ENCODE measurements at regions not wholly inside any gene's neighbourhood (a gene's known extent, or its start where the extent isn't known, plus 50 kb on each side); places are given as distances from the start of the nearest gene placed in this dataset.

DNA sequence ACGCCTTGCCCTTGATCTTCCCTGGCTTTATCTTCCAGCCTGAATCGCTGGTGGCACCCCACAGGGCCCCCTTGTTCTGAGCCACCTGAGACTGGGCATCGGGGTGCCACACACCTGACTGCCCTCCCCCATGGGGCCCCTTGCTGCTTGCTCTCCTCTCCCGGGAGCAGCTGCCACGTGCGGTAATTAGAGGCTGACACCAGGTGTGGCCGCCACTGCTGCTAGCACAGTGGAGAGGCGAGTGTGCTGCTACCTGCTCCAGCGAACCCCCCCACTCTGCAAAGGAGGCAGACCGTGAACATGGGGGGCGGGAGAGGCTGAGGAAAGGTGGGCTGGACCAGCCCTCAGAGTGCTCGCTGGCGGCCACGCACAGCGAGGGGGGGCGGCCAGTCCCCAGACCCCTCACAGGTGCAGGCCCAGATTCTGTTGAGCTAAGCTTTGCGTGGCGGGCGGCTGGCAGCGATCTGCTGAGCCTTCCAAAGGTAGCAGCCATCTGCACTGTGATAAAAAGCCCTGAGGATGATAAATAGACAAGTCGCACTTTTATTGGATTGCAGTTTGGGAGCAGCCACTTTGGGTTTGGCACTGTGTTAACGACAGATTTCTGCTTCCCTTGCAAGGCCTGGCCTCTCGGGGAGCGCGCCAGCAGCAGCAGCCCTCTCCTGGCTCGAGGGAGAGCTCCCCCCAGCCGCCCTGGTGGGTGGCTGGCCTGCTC, 167.9 kb upstream of the GSE1 start:
- DNase-seq = no peak
- TF ChIP-seq CTCF (IDR thresholded peaks at IDR 0.05) (no peak), POLR2A (IDR thresholded peaks at IDR 0.05) (no peak)
- WGBS, 4 donors = 69 to 91% (median 82%) methylated on average over 21 to 27 of the region's 27 CpGs
- H3K9me3 ChIP-seq (replicated peaks in 1 of 3) = no peaks in the 10 kb centered on the region
- H3K4me3 ChIP-seq = no peak overlapping the region
- peaks cover 0 to 12% of the 10 kb centered on the region in 2 donors for H3K4me1 ChIP-seq (replicated peaks in 1 of 2)
- no peaks in the 10 kb centered on the region for H3K36me3 ChIP-seq (replicated peaks in 1 of 2)
- intact Hi-C loops (cut with DNase I) = no loop called here
- H3K27me3 ChIP-seq = no peaks in the 10 kb centered on the region
- H3K27ac ChIP-seq = no peak overlapping the region

DNA sequence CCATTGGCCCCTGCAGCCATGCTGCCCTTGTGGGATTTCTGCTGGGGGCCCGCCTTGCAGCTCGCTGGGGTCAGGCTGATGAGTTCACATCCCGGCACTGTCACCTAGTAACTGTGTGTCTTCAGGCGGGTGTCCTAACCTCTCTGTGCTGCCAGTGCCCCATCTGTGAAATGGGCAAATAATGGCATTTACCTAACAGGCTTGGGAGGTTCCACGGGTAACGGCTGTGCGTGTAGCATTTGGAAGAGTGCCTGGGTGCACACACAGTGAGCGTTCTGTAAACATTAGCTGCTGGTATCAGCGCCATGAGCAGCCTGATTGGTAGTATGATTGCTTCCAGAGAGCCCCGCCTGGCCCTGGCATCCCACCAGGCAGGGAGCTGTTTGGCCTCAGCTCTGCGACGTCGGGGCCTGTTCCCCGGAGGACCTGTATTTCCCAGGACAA, 167.3 kb upstream of the GSE1 start:
- peaks cover 0 to 12% of the 10 kb centered on the region in 2 donors for H3K4me1 ChIP-seq (replicated peaks in 1 of 2)
- no peak overlapping the region for H3K27ac ChIP-seq
- no peaks in the 10 kb centered on the region for H3K36me3 ChIP-seq (replicated peaks in 1 of 2)
- intact Hi-C loops (cut with DNase I) = no loop called here
- no peak overlapping the region for H3K4me3 ChIP-seq
- no peaks in the 10 kb centered on the region for H3K27me3 ChIP-seq
- 70 to 89% (median 82%) methylated on average over 5 to 14 of the region's 14 CpGs for WGBS, 4 donors
- H3K9me3 ChIP-seq (replicated peaks in 1 of 3) = no peaks in the 10 kb centered on the region
- no peak for TF ChIP-seq CTCF (IDR thresholded peaks at IDR 0.05)
- TF ChIP-seq POLR2A (IDR thresholded peaks at IDR 0.05) = no peak
- no peak for DNase-seq

DNA sequence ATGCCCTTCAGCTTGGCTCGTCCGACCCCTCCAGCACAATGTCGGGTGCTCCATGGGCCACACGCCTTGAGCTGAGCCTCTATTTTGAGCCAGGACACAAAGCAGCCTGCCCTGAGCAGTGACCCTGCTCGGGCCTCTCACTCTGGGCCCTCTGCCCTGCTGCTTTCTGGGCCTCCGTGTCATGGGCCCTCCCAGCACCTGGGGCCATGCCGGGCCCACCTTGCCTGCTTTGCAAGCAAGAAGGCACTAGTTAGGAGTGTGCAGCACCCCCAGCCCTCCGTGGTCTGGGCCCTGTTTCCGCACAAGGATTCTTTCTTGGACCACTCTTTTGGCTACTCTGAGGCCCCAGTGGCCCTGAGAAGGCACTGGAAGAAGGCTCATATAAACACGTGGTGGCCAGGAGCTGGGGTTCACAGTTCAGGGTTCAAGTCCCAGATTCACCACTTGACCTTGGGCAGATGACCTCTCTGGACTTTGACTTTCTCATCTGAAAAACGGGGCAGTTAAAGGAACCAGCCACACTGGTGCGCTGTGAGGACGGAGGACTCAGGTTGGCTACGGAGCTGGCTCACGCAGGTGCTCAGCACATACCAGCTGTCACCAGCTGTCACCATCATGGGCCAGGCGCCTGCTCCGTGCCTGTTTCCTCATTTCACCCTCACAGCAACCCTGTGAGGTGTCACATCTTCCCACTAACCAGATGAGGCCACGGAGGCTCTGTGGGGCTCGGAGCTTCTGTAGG, 166.0 kb upstream of the GSE1 start:
- TF ChIP-seq POLR2A (IDR thresholded peaks at IDR 0.05) (no peak), CTCF (IDR thresholded peaks at IDR 0.05) (no peak)
- WGBS, 4 donors = 75 to 87% (median 81%) methylated on average over 9 to 19 of the region's 19 CpGs
- Histone ChIP-seq H3K9me3 (replicated peaks in 1 of 3) (no peaks in the 10 kb centered on the region), H3K4me1 (replicated peaks in 1 of 2) (peaks cover 0 to 12% of the 10 kb centered on the region in 2 donors), H3K4me3 (no peak overlapping the region), H3K27me3 (no peaks in the 10 kb centered on the region), H3K27ac (no peak overlapping the region), H3K36me3 (replicated peaks in 1 of 2) (no peaks in the 10 kb centered on the region)
- DNase-seq = no peak
- intact Hi-C loops (cut with DNase I) = no loop called here

- no peak for DNase-seq
- TF ChIP-seq POLR2A (IDR thresholded peaks at IDR 0.05) (no peak), CTCF (IDR thresholded peaks at IDR 0.05) (no peak)
- no peak overlapping the region for H3K4me3 ChIP-seq
- 76 to 90% (median 84%) methylated on average over 7 to 11 of the region's 11 CpGs for WGBS, 4 donors
- H3K4me1 ChIP-seq (replicated peaks in 1 of 2) = peaks cover 0 to 12% of the 10 kb centered on the region in 2 donors
- peak overlapping the region in 1 of 5 donors; percentile 44 for H3K27ac ChIP-seq
- no peaks in the 10 kb centered on the region for H3K27me3 ChIP-seq
- H3K36me3 ChIP-seq (replicated peaks in 1 of 2) = no peaks in the 10 kb centered on the region
- intact Hi-C loops (cut with DNase I) = no loop called here
- no peaks in the 10 kb centered on the region for H3K9me3 ChIP-seq (replicated peaks in 1 of 3)
These were observed 165.3 kb upstream of the GSE1 start for GRCh38 chr16:85447693-85448313.
